Neural cell (in vitro differentiated cells): ENCODE measurements at regions not wholly inside any gene's neighbourhood (a gene's known extent, or its start where the extent isn't known, plus 50 kb on each side); places are given as distances from the start of the nearest gene placed in this dataset.

Experiments
- H2AFZ ChIP-seq: fragments of 200-600, 300-800 bp; sonication (generic), shearing (Covaris generic); 2 replicates; pipeline ENCODE4 v1.6.0; 2014; ENCODE audit warnings: low read depth, mild to moderate bottlenecking, antibody characterized with exemption, low read length, moderate library complexity
- H3F3A ChIP-seq: fragments of 200-600 bp; shearing (Covaris generic); 2 replicates; pipeline ENCODE4 v1.6.1; 2016; ENCODE audit warnings: mild to moderate bottlenecking, moderate library complexity, mixed read lengths, antibody characterized with exemption, low read length; ENCODE audit not compliant: insufficient read depth, poor library complexity, severe bottlenecking
- H3K27ac ChIP-seq: fragments of 200-600, 300-800 bp; sonication (generic), shearing (Covaris generic); 2 replicates; pipeline ENCODE4 v1.5.1; 2014; ENCODE audit warnings: mild to moderate bottlenecking, low read length, moderate library complexity
- H3K27me3 ChIP-seq: fragments of 300-800, 200-600 bp; sonication (generic), shearing (Covaris generic); 2 replicates; pipeline ENCODE4 v1.6.0; 2014; ENCODE audit warnings: mild to moderate bottlenecking, low read depth, low read length, moderate library complexity; ENCODE audit not compliant: insufficient read depth
- H3K36me3 ChIP-seq: fragments of 300-800, 200-600 bp; sonication (generic), shearing (Covaris generic); 2 replicates; pipeline ENCODE4 v1.5.1; 2014; ENCODE audit warnings: mild to moderate bottlenecking, antibody characterized with exemption, low read length, moderate library complexity; ENCODE audit not compliant: insufficient read depth
- H3K4me2 ChIP-seq: fragments of 300-800, 200-600 bp; sonication (generic), shearing (Covaris generic); 2 replicates; pipeline ENCODE4 v1.6.0; 2014; ENCODE audit warnings: mild to moderate bottlenecking, low read length
- H3K4me3 ChIP-seq: fragments of 300-800, 200-600 bp; sonication (generic), shearing (Covaris generic); 2 replicates; pipeline ENCODE4 v1.5.1; 2014; ENCODE audit warnings: mild to moderate bottlenecking, low read length, moderate library complexity
- H3K79me2 ChIP-seq: fragments of 200-600 bp; shearing (Covaris generic); replicated peaks from 2 replicates; pipeline ENCODE4 v1.6.0; 2014; ENCODE audit warnings: mild to moderate bottlenecking, low read length, moderate library complexity; ENCODE audit not compliant: insufficient read depth
- H3K9ac ChIP-seq: fragments of 300-800, 200-600 bp; sonication (generic), shearing (Covaris generic); 2 replicates; pipeline ENCODE4 v1.6.1; 2016; ENCODE audit warnings: mild to moderate bottlenecking, low read length, mixed read lengths
- H3K9me2 ChIP-seq: fragments of 200-600 bp; shearing (Covaris generic); 2 replicates; pipeline ENCODE4 v1.6.1; 2016; ENCODE audit warnings: mild to moderate bottlenecking, low read length, mixed read lengths; ENCODE audit not compliant: insufficient read depth
- H3K9me3 ChIP-seq: fragments of 200-600, 300-800 bp; sonication (generic), shearing (Covaris generic); 2 replicates; pipeline ENCODE4 v1.6.1; 2016; ENCODE audit warnings: mild to moderate bottlenecking, mixed run types, low read length, moderate library complexity, mixed read lengths
- H4K20me1 ChIP-seq: fragments of 200-600 bp; shearing (Covaris generic); 2 replicates; pipeline ENCODE4 v1.6.1; 2016; ENCODE audit warnings: mild to moderate bottlenecking, mixed run types; ENCODE audit not compliant: insufficient read depth
- CTCF ChIP-seq: fragments of 450-650 bp; IDR thresholded peaks from 2 replicates; pipeline ENCODE4 v1.5.1; 2014; ENCODE audit warnings: antibody characterized with exemption, mild to moderate bottlenecking, moderate library complexity; ENCODE audit not compliant: poor library complexity, severe bottlenecking
- EP300 ChIP-seq: fragments of 450-650 bp; conservative IDR thresholded peaks from 2 replicates; pipeline ENCODE4 v1.6.1; 2014; ENCODE audit warnings: antibody characterized with exemption, mild to moderate bottlenecking, moderate library complexity; ENCODE audit not compliant: poor library complexity, severe bottlenecking
- EZH2 ChIP-seq: fragments of 200-600, 300-800 bp; shearing (Covaris generic), sonication (generic); IDR thresholded peaks from 2 replicates; pipeline ENCODE4 v1.6.1; 2014; ENCODE audit warnings: antibody characterized with exemption, low read length, borderline replicate concordance, mild to moderate bottlenecking; ENCODE audit not compliant: insufficient read depth, poor library complexity, severe bottlenecking
- MXI1 ChIP-seq: fragments of 450-650 bp; conservative IDR thresholded peaks from 2 replicates; pipeline ENCODE4 v1.6.1; 2014; ENCODE audit warnings: antibody characterized with exemption, mild to moderate bottlenecking; ENCODE audit not compliant: poor library complexity, severe bottlenecking
- POLR2AphosphoS5 ChIP-seq: IDR thresholded peaks from 2 replicates; pipeline ENCODE4 v1.6.1; 2012
- RAD21 ChIP-seq: fragments of 450-650 bp; conservative IDR thresholded peaks from 2 replicates; pipeline ENCODE4 v1.6.1; 2014; ENCODE audit warnings: antibody characterized with exemption, mild to moderate bottlenecking, moderate library complexity
- REST ChIP-seq: IDR thresholded peaks from 2 replicates; pipeline ENCODE4 v1.6.1; 2012; ENCODE audit warnings: borderline replicate concordance
- SMC3 ChIP-seq: fragments of 450-650 bp; conservative IDR thresholded peaks from 2 replicates; pipeline ENCODE4 v1.6.1; 2014; ENCODE audit warnings: antibody characterized with exemption, mild to moderate bottlenecking, moderate library complexity; ENCODE audit not compliant: poor library complexity

- Histone ChIP-seq H4K20me1 (no peaks in the 10 kb centered on the region), H3F3A (no peaks in the 10 kb centered on the region), H3K4me2 (no peak overlapping the region), H3K27me3 (no peaks in the 10 kb centered on the region), H3K9ac (no peak overlapping the region), H3K9me3 (no peaks in the 10 kb centered on the region), H3K9me2 (no peaks in the 10 kb centered on the region), H3K36me3 (no peaks in the 10 kb centered on the region), H3K79me2 (no peaks in the 10 kb centered on the region), H3K27ac (no peak overlapping the region), H3K4me3 (no peak overlapping the region), H2AFZ (no peak overlapping the region)
- TF ChIP-seq EZH2 (no peak), POLR2AphosphoS5 (no peak), CTCF (no peak), EP300 (no peak), MXI1 (no peak), REST (no peak), SMC3 (no peak)
These were observed 161.2 kb downstream of the EFNB1 start for GRCh38 chrX:68989865-68990606.

DNA sequence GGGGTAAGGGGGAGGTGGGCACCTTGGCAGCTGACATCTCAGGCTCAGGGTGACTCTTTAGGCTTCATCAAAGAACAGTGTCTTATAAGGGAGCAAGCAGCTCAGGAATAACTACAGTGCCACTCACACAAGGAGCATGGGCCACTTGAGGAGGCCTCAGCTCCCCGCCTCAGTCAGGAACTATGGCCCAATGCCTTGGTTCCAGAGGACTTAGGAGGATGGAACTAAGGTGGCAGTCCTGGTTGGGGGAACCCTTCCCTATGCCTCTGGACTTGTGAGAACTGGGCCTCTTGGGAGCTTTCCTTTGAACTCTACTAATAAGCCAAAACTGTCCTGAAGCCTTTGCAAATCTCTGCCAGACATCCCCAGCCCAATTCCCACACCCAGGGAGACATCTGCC is 160.6 kb downstream of the EFNB1 start:
- no peak overlapping the region for H3K9ac ChIP-seq
- H3K4me2 ChIP-seq, result no peak overlapping the region
- no peaks in the 10 kb centered on the region for H3K79me2 ChIP-seq
- no peak for TF ChIP-seq SMC3
- TF ChIP-seq RAD21, result no peak
- no peaks in the 10 kb centered on the region for H3F3A ChIP-seq
- no peak overlapping the region for H2AFZ ChIP-seq
- H3K9me2 ChIP-seq, result no peaks in the 10 kb centered on the region
- no peak overlapping the region for H3K4me3 ChIP-seq
- no peaks in the 10 kb centered on the region for H3K27me3 ChIP-seq
- H3K36me3 ChIP-seq, result no peaks in the 10 kb centered on the region
- H3K9me3 ChIP-seq, result no peaks in the 10 kb centered on the region
- no peaks in the 10 kb centered on the region for H4K20me1 ChIP-seq
- H3K27ac ChIP-seq, result no peak overlapping the region

GRCh38 chrX:68988865-68989264 is 160.0 kb downstream of the EFNB1 start:
- no peaks in the 10 kb centered on the region for H3K79me2 ChIP-seq
- H3K4me2 ChIP-seq, result no peak overlapping the region
- H3K9me3 ChIP-seq, result no peaks in the 10 kb centered on the region
- H3K36me3 ChIP-seq, result no peaks in the 10 kb centered on the region
- H3F3A ChIP-seq, result no peaks in the 10 kb centered on the region
- H4K20me1 ChIP-seq, result no peaks in the 10 kb centered on the region
- H3K27ac ChIP-seq, result no peak overlapping the region
- H3K4me3 ChIP-seq, result no peak overlapping the region
- H3K9ac ChIP-seq, result no peak overlapping the region
- no peak for TF ChIP-seq EP300
- TF ChIP-seq CTCF, result no peak
- TF ChIP-seq POLR2AphosphoS5, result no peak
- TF ChIP-seq SMC3, result no peak
- TF ChIP-seq RAD21, result no peak
- TF ChIP-seq EZH2, result no peak
- no peak for TF ChIP-seq REST
- no peak overlapping the region for H2AFZ ChIP-seq
- no peaks in the 10 kb centered on the region for H3K27me3 ChIP-seq
- no peaks in the 10 kb centered on the region for H3K9me2 ChIP-seq
